Effector memory CD4-positive, alpha-beta T cell (primary cell): ENCODE measurements at regions not wholly inside any gene's neighbourhood (a gene's known extent, or its start where the extent isn't known, plus 50 kb on each side); places are given as distances from the start of the nearest gene placed in this dataset.

ENCODE experiments used
- DNase-seq, 3 donors: peaks; one replicate each; pipeline ENCODE4 v3.0.0-alpha.2; 2020
- H3K27ac ChIP-seq: 2 replicates; pipeline ENCODE4 v1.7.0; 2013; ENCODE audit warnings: mild to moderate bottlenecking, low read length, moderate library complexity; ENCODE audit not compliant: insufficient read depth, poor library complexity, severe bottlenecking
- H3K27me3 ChIP-seq: replicated peaks from 2 replicates; pipeline ENCODE4 v1.7.0; 2013; ENCODE audit warnings: mild to moderate bottlenecking, low read length; ENCODE audit not compliant: insufficient read depth, control insufficient read depth, poor library complexity, severe bottlenecking
- H3K36me3 ChIP-seq: 2 replicates; pipeline ENCODE4 v1.7.0; 2013; ENCODE audit warnings: mild to moderate bottlenecking, low read length, moderate library complexity; ENCODE audit not compliant: control insufficient read depth, insufficient read depth
- H3K4me1 ChIP-seq: 2 replicates; pipeline ENCODE4 v1.7.0; 2013; ENCODE audit warnings: low read length, mild to moderate bottlenecking; ENCODE audit not compliant: control insufficient read depth, insufficient read depth, poor library complexity, severe bottlenecking
- H3K4me3 ChIP-seq: 2 replicates; pipeline ENCODE4 v1.7.0; 2013; ENCODE audit warnings: low read length, low read depth, mild to moderate bottlenecking; ENCODE audit not compliant: insufficient read depth, poor library complexity, severe bottlenecking
- H3K9me3 ChIP-seq: 2 replicates; pipeline ENCODE4 v1.7.0; 2013; ENCODE audit warnings: mild to moderate bottlenecking, low read length, moderate library complexity; ENCODE audit not compliant: control insufficient read depth

DNA sequence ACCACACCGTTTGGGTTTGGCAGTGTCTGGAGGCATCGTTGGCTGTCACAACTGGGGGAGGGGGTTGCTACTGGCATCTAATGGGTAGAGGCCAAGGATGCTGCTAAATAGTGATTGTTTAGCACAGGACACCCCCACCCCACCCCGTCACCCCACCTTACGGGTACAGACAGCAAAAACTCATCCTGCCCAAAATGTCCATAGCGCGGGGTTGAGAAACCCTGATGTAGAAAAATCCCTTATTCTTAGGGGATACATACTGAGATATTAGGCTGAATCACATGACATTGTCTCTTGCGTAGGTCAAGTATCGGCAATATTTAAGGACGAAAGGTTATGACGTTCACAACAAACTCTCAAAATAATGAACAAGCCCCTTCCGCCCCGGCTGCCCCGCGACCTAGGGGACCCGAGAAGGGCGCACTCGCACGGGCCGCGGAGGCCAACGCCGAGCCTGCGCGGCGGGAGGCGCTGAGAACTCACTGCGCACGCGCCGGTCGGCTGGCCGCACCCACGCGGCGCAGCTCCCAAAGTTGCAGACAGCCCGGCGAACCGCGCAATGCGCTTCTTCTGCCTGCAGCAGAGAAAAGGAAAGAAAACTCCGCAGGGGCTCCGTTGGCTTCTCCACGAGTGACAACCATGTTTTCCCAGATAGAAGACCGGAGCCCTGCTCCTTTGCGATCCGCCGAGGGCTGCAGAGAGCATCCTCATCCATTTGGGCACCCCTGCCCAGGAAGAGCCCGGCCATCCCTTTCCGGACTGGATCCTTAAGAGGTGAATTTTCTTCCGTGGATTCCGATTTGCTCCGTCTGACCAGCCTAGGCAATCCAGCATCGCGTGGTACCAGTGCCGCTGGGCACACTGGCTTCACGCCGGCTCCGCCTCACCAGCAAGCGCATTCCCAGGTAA lies 136.8 kb upstream of the CCDC54 start:
- peak; percentile 38 to 55 (median 51) for DNase-seq
- Histone ChIP-seq H3K27me3 (no peaks in the 10 kb centered on the region), H3K9me3 (no peaks in the 10 kb centered on the region), H3K4me1 (peaks cover 9% of the 10 kb centered on the region), H3K27ac (no peak overlapping the region), H3K36me3 (no peaks in the 10 kb centered on the region), H3K4me3 (peak overlapping the region; percentile 74)

DNA sequence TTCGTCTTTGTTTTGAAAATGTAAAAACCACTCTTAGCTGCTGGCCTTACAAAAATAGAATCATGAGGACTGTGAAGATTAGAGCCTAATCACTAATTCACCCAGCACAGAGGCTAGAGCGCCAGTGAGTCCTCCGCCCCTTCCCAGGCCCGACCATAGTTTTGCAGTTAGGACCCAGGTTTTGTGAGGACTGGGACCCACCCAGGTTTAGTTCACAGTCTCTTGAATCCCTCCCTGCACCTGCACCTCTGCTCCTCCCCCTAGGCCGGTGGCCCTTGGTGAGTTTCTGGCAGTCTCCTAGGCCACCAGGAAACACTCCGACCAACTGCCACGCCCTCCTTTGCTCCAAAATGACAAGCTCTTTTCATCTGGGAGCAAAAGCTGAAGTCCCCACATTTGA lies 136.0 kb upstream of the CCDC54 start:
- DNase-seq: no peak
- peaks cover 9% of the 10 kb centered on the region for H3K4me1 ChIP-seq
- H3K9me3 ChIP-seq: no peaks in the 10 kb centered on the region
- no peaks in the 10 kb centered on the region for H3K36me3 ChIP-seq
- no peaks in the 10 kb centered on the region for H3K27me3 ChIP-seq
- no peak overlapping the region for H3K27ac ChIP-seq
- peak overlapping the region; percentile 74 for H3K4me3 ChIP-seq

GRCh38 chr3:107242579-107242978 lies 134.7 kb upstream of the CCDC54 start:
- H3K27me3 ChIP-seq: no peaks in the 10 kb centered on the region
- no peaks in the 10 kb centered on the region for H3K9me3 ChIP-seq
- no peak overlapping the region for H3K27ac ChIP-seq
- H3K4me3 ChIP-seq: no peak overlapping the region
- no peak for DNase-seq
- H3K36me3 ChIP-seq: no peaks in the 10 kb centered on the region
- H3K4me1 ChIP-seq: peaks cover 9% of the 10 kb centered on the region

DNA sequence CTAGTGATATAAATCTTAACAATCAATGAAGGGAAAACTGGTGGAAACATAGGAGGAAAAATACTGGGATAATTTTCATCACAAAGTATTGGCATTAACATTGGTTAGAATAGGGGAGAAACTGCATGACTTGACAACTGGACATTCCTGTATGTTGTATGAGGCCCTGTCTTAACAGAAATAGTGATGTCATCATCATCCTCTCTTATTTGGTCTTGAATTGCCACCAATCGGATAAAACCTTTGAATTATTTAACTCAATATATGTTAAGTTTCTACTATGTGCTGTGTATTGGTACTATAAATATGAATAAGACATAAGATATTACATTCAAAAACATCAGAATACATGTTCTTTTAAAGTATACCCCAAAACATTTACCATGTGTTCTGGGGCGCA lies 130.1 kb upstream of the CCDC54 start:
- no peak for DNase-seq
- Histone ChIP-seq H3K36me3 (no peaks in the 10 kb centered on the region), H3K27me3 (no peaks in the 10 kb centered on the region)

GRCh38 chr3:107249132-107249531 lies 128.1 kb upstream of the CCDC54 start:
- Histone ChIP-seq H3K9me3 (no peaks in the 10 kb centered on the region), H3K27me3 (no peaks in the 10 kb centered on the region), H3K4me3 (no peak overlapping the region), H3K36me3 (no peaks in the 10 kb centered on the region), H3K4me1 (no peaks in the 10 kb centered on the region), H3K27ac (no peak overlapping the region)
- no peak for DNase-seq

More for the DNA sequence above, 130.1 kb upstream of the CCDC54 start:
- no peaks in the 10 kb centered on the region for H3K9me3 ChIP-seq
- H3K27ac ChIP-seq: no peak overlapping the region
- no peak overlapping the region for H3K4me3 ChIP-seq
- H3K4me1 ChIP-seq: no peaks in the 10 kb centered on the region

GRCh38 chr3:107250221-107250620 lies 127.0 kb upstream of the CCDC54 start:
- no peaks in the 10 kb centered on the region for H3K4me1 ChIP-seq
- DNase-seq: no peak
- H3K27me3 ChIP-seq: no peaks in the 10 kb centered on the region
- no peaks in the 10 kb centered on the region for H3K36me3 ChIP-seq
- no peak overlapping the region for H3K27ac ChIP-seq
- no peak overlapping the region for H3K4me3 ChIP-seq
- H3K9me3 ChIP-seq: no peaks in the 10 kb centered on the region

DNA sequence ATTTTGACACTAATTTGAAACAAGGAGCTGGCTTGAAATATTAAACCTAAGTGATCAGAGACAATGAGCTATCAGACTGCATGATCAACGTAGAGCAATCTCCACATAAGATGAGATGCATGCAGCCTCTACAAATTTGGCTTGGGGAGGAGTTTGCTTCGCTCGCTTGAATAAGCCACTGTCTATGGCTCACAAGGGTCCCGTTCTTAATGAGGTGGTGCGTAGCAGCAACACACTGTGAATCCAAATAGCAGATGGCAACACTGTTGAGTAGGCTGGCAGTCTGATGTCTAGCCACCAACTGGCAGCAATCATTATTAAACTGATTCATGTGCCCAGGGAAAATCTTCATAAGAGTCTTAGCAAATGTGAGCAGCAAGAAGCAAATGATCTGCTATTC lies 125.4 kb upstream of the CCDC54 start:
- H3K27ac ChIP-seq: no peak overlapping the region
- no peak overlapping the region for H3K4me3 ChIP-seq
- H3K27me3 ChIP-seq: no peaks in the 10 kb centered on the region
- DNase-seq: no peak
- no peaks in the 10 kb centered on the region for H3K9me3 ChIP-seq
- H3K36me3 ChIP-seq: no peaks in the 10 kb centered on the region
- H3K4me1 ChIP-seq: no peaks in the 10 kb centered on the region

- DNase-seq: no peak
- no peaks in the 10 kb centered on the region for H3K36me3 ChIP-seq
- no peak overlapping the region for H3K27ac ChIP-seq
- no peaks in the 10 kb centered on the region for H3K4me1 ChIP-seq
- H3K9me3 ChIP-seq: no peaks in the 10 kb centered on the region
- H3K4me3 ChIP-seq: no peak overlapping the region
- no peaks in the 10 kb centered on the region for H3K27me3 ChIP-seq
Measured at GRCh38 chr3:107256963-107257362, 120.3 kb upstream of the CCDC54 start.

DNA sequence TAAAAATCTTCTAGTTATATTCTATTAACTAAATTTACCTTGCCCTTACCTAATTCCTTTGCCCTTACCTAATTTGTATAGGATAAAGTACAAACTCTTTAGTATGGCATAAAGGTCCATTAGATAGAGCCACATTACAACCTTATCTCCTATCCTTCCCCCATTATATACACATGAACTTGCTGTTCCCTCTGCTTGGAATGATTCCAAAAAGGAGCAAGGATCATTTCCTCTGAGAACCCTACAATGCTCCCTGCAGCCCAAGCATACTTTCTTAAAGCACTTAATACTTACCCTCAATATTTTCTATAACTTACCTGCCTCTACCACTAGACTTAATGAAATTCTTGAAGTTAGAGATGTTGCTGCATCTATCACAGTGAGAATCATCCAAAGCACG lies 118.9 kb upstream of the CCDC54 start:
- no peak for DNase-seq
- Histone ChIP-seq H3K4me1 (no peaks in the 10 kb centered on the region), H3K4me3 (no peak overlapping the region), H3K27me3 (no peaks in the 10 kb centered on the region), H3K27ac (no peak overlapping the region), H3K9me3 (no peaks in the 10 kb centered on the region), H3K36me3 (no peaks in the 10 kb centered on the region)

GRCh38 chr3:107260207-107260606 lies 117.0 kb upstream of the CCDC54 start:
- Histone ChIP-seq H3K4me3 (no peak overlapping the region), H3K9me3 (no peaks in the 10 kb centered on the region), H3K27ac (no peak overlapping the region), H3K36me3 (no peaks in the 10 kb centered on the region), H3K27me3 (no peaks in the 10 kb centered on the region), H3K4me1 (no peaks in the 10 kb centered on the region)
- no peak for DNase-seq
